CD14-positive monocyte (primary cell): ENCODE measurements at regions not wholly inside any gene's neighbourhood (a gene's known extent, or its start where the extent isn't known, plus 50 kb on each side); places are given as distances from the start of the nearest gene placed in this dataset.

Experiments used
- DNase-seq, 3 donors: peaks; one replicate each; pipeline ENCODE4 v3.0.0-alpha.2; 2011 to 2022
- H2AFZ ChIP-seq: 2 replicates; pipeline ENCODE4 v1.6.0; 2012; ENCODE audit warnings: mild to moderate bottlenecking, low read depth, low read length, inconsistent platforms; ENCODE audit not compliant: insufficient read depth, poor library complexity, severe bottlenecking
- H3K27ac ChIP-seq, 2 donors: 1 replicate in 1 of 2; 2 replicates in 1 of 2; pipeline ENCODE4 v1.5.1; 2012 to 2013; ENCODE audit warnings: low read length in 2 of 2, control low read depth in 1 of 2, inconsistent platforms in 1 of 2, low read depth in 1 of 2, mild to moderate bottlenecking in 1 of 2
- H3K27me3 ChIP-seq, 2 donors: one replicate each; pipeline versions ENCODE4 v1.6.0 to v1.6.1; 2011 to 2013; ENCODE audit warnings: low read length in 2 of 2; ENCODE audit not compliant: control insufficient read depth in 2 of 2, insufficient read depth in 2 of 2
- H3K36me3 ChIP-seq, 2 donors: replicated peaks in 1 of 2; 1 replicate in 1 of 2; 2 replicates in 1 of 2; pipeline versions ENCODE4 v1.5.1 to v1.6.1; 2012 to 2013; ENCODE audit warnings: low read length in 2 of 2, control low read depth in 1 of 2, inconsistent platforms in 1 of 2, mild to moderate bottlenecking in 1 of 2; ENCODE audit not compliant: insufficient read depth in 2 of 2, control insufficient read depth in 1 of 2
- H3K4me1 ChIP-seq, 2 donors: 1 replicate in 1 of 2; 2 replicates in 1 of 2; pipeline versions ENCODE4 v1.5.1 to v1.6.1; 2012 to 2013; ENCODE audit warnings: low read length in 2 of 2, control low read depth in 1 of 2, inconsistent platforms in 1 of 2, mild to moderate bottlenecking in 1 of 2, moderate library complexity in 1 of 2; ENCODE audit not compliant: insufficient read depth in 2 of 2, control insufficient read depth in 1 of 2
- H3K4me2 ChIP-seq: replicated peaks from 2 replicates; pipeline ENCODE3; 2012; ENCODE audit warnings: low read length, moderate library complexity, mild to moderate bottlenecking; ENCODE audit not compliant: poor library complexity, severe bottlenecking; ENCODE audit errors: extremely low read depth
- H3K4me3 ChIP-seq, 3 experiments: fragments of 200-600 bp in 1 of 3; sonication (generic) in 1 of 3; replicated peaks in 1 of 3; 1 replicate in 2 of 3; 2 replicates in 1 of 3; pipeline ENCODE4 v1.5.1; 2011 to 2013; ENCODE audit warnings: low read length in 3 of 3, mild to moderate bottlenecking in 3 of 3, control low read depth in 2 of 3, low read depth in 2 of 3, inconsistent platforms in 1 of 3, moderate library complexity in 1 of 3
- H3K79me2 ChIP-seq: 2 replicates; pipeline ENCODE4 v1.6.0; 2012; ENCODE audit warnings: mild to moderate bottlenecking, control low read depth, inconsistent platforms, low read length, moderate library complexity; ENCODE audit not compliant: insufficient read depth
- H3K9ac ChIP-seq: 2 replicates; pipeline ENCODE4 v1.6.0; 2017; ENCODE audit warnings: low read length, mild to moderate bottlenecking; ENCODE audit not compliant: insufficient read depth, poor library complexity, severe bottlenecking
- H3K9me3 ChIP-seq, 2 donors: replicated peaks in 1 of 2; 1 replicate in 1 of 2; 2 replicates in 1 of 2; pipeline versions ENCODE4 v1.5.1 to v1.6.1; 2012 to 2013; ENCODE audit warnings: low read length in 2 of 2, control low read depth in 1 of 2; ENCODE audit not compliant: control insufficient read depth in 1 of 2, insufficient read depth in 1 of 2
- H4K20me1 ChIP-seq: 2 replicates; pipeline ENCODE4 v1.6.0; 2012; ENCODE audit warnings: mild to moderate bottlenecking, low read length, control low read depth, moderate library complexity; ENCODE audit not compliant: insufficient read depth
- H3K27ac Mint-ChIP-seq, 7 donors: one replicate each; pipeline ENCODE4 v1.8.0; 2020; ENCODE audit warnings: mild to moderate bottlenecking in 7 of 7, mixed read lengths in 7 of 7, moderate library complexity in 6 of 7, inconsistent platforms in 2 of 7
- H3K27me3 Mint-ChIP-seq, 3 donors: one replicate each; pipeline ENCODE4 v1.8.0; 2021 to 2022; ENCODE audit warnings: low read depth in 3 of 3, mild to moderate bottlenecking in 3 of 3, mixed read lengths in 3 of 3, moderate library complexity in 3 of 3, inconsistent platforms in 1 of 3
- H3K36me3 Mint-ChIP-seq, 2 donors: one replicate each; pipeline ENCODE4 v1.8.0; 2020; ENCODE audit warnings: mixed read lengths in 2 of 2, inconsistent platforms in 1 of 2, mild to moderate bottlenecking in 1 of 2
- H3K4me1 Mint-ChIP-seq: one replicate; pipeline ENCODE4 v1.8.0; 2020; ENCODE audit warnings: mild to moderate bottlenecking, mixed read lengths
- H3K4me3 Mint-ChIP-seq, 2 donors: one replicate each; pipeline ENCODE4 v1.8.0; 2020; ENCODE audit warnings: mild to moderate bottlenecking in 2 of 2, mixed read lengths in 2 of 2, moderate library complexity in 1 of 2
- H3K9me3 Mint-ChIP-seq, 7 donors: one replicate each; pipeline ENCODE4 v1.8.0; 2020 to 2022; ENCODE audit warnings: mixed read lengths in 7 of 7, mild to moderate bottlenecking in 6 of 7, moderate library complexity in 6 of 7, inconsistent platforms in 2 of 7
- CTCF ChIP-seq: fragments of 200-600 bp; IDR thresholded peaks from one replicate; pipeline ENCODE4 v1.8.0; 2022; ENCODE audit warnings: antibody characterized with exemption, mild to moderate bottlenecking
- WGBS: methylation state at CpG from one replicate; pipeline ENCODE4 v1.1.5; 2013; ENCODE audit warnings: missing lambda C conversion rate; ENCODE audit not compliant: insufficient coverage; 5-methylcytosine and 5-hydroxymethylcytosine counted together
- intact Hi-C, 2 donors: fragments of 100-400 bp; cut with micrococcal nuclease; formaldehyde crosslinking; loops; one replicate each; pipeline versions ENCODE4 v1.15.0 to v1.15.1; 2023

DNA sequence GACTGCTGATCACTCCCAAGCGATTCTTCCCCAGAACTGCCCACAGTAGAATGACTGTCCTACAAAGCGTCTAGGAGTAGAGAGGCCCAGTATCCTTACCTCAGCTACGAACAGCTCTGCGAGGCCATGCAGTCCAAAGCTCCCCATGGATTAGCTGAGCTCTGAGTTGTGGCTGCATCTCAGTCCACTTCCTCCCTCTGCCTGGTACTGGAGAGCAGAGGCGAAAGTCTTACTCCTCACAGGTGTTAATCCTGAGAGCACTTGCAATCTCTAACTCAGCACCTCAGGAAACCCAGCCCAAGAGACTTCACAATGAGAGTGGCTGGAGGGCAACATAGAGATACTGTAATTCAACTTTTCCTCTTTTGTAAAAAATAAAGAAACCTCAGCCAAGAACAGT lies 493.1 kb downstream of the BCAT1 start:
- no peaks in the 10 kb centered on the region for H3K4me1 ChIP-seq
- H3K4me2 ChIP-seq, result no peak overlapping the region
- no peaks in the 10 kb centered on the region for H3K36me3 Mint-ChIP-seq
- no peak for DNase-seq
- no peaks in the 10 kb centered on the region for H3K79me2 ChIP-seq
- no peaks in the 10 kb centered on the region for H3K9me3 ChIP-seq
- no peaks in the 10 kb centered on the region for H3K36me3 ChIP-seq
- H3K4me1 Mint-ChIP-seq, result no peaks in the 10 kb centered on the region
- peaks cover 0 to under 1% (median 0%) of the 10 kb centered on the region in 7 donors for H3K9me3 Mint-ChIP-seq
- no peak for TF ChIP-seq CTCF
- H3K4me3 Mint-ChIP-seq, result no peak overlapping the region
- H4K20me1 ChIP-seq, result no peaks in the 10 kb centered on the region
- intact Hi-C loops, result no loop called here
- peaks cover 0 to 1% (median 0%) of the 10 kb centered on the region in 3 donors for H3K27me3 Mint-ChIP-seq
- no peaks in the 10 kb centered on the region for H3K27me3 ChIP-seq
- no peak overlapping the region for H2AFZ ChIP-seq
- 100% methylated on average over 1 of the region's 5 CpGs for WGBS
- H3K27ac ChIP-seq, result no peak overlapping the region
- no peak overlapping the region for H3K9ac ChIP-seq
- H3K4me3 ChIP-seq, result no peak overlapping the region
- no peak overlapping the region for H3K27ac Mint-ChIP-seq

- intact Hi-C loops, result no loop called here
Observed at GRCh38 chr12:24447678-24448077, 498.2 kb upstream of the SOX5 start.

More at GRCh38 chr12:24447678-24448077, 498.2 kb upstream of the SOX5 start:
- H3K36me3 Mint-ChIP-seq, result no peaks in the 10 kb centered on the region
- WGBS, result 92% methylated on average over 2 of the region's 7 CpGs
- H3K9me3 Mint-ChIP-seq, result peaks cover 0 to 2% (median 0%) of the 10 kb centered on the region in 7 donors
- H3K36me3 ChIP-seq, result no peaks in the 10 kb centered on the region
- no peak overlapping the region for H3K27ac ChIP-seq
- no peak overlapping the region for H3K27ac Mint-ChIP-seq
- no peak overlapping the region for H3K9ac ChIP-seq
- H3K79me2 ChIP-seq, result no peaks in the 10 kb centered on the region
- H3K4me2 ChIP-seq, result no peak overlapping the region
- H3K27me3 ChIP-seq, result no peaks in the 10 kb centered on the region
- DNase-seq, result no peak
- H3K4me3 Mint-ChIP-seq, result no peak overlapping the region
- TF ChIP-seq CTCF, result no peak
- H3K9me3 ChIP-seq, result no peaks in the 10 kb centered on the region
- H3K4me3 ChIP-seq, result no peak overlapping the region
- H3K27me3 Mint-ChIP-seq, result peaks cover 0 to 1% (median 1%) of the 10 kb centered on the region in 3 donors
- no peaks in the 10 kb centered on the region for H3K4me1 Mint-ChIP-seq
- no peaks in the 10 kb centered on the region for H3K4me1 ChIP-seq
- H2AFZ ChIP-seq, result no peak overlapping the region
- H4K20me1 ChIP-seq, result no peaks in the 10 kb centered on the region
